ENCODE measurements at regions not wholly inside any gene's neighbourhood (a gene's known extent, or its start where the extent isn't known, plus 50 kb on each side); places are given as distances from the start of the nearest gene placed in this dataset.
A peak's percentile ranks its signal among the peaks of the same experiment; 100 is the strongest.

GRCh38 chr12:131606218-131606901, 104.5 kb upstream of the SFSWAP start:
- H3K4me1 Mint-ChIP-seq (ENCODE audit: low read depth) = no peaks in the 10 kb centered on the region
- TF ChIP-seq CTCF (IDR thresholded peaks at IDR 0.05; ENCODE audit: unreplicated experiment) = no peak
- H3K27ac Mint-ChIP-seq = no peak overlapping the region
- H3K36me3 Mint-ChIP-seq (ENCODE audit: insufficient read depth) = no peaks in the 10 kb centered on the region
- DNase-seq (ENCODE audit: low spot score, unreplicated experiment) = no peak
- no peaks in the 10 kb centered on the region for H3K9me3 Mint-ChIP-seq (ENCODE audit: low read depth)
- peaks cover 25% of the 10 kb centered on the region for H3K27me3 Mint-ChIP-seq
- H3K4me3 Mint-ChIP-seq (ENCODE audit: low read depth) = no peak overlapping the region

- H3K27me3 Mint-ChIP-seq = peaks cover 22% of the 10 kb centered on the region
- H3K9me3 Mint-ChIP-seq (ENCODE audit: low read depth) = no peaks in the 10 kb centered on the region
- TF ChIP-seq CTCF (IDR thresholded peaks at IDR 0.05; ENCODE audit: unreplicated experiment) = no peak
- no peak for DNase-seq (ENCODE audit: low spot score, unreplicated experiment)
- H3K4me1 Mint-ChIP-seq (ENCODE audit: low read depth) = no peaks in the 10 kb centered on the region
- no peaks in the 10 kb centered on the region for H3K36me3 Mint-ChIP-seq (ENCODE audit: insufficient read depth)
- no peak overlapping the region for H3K4me3 Mint-ChIP-seq (ENCODE audit: low read depth)
- no peak overlapping the region for H3K27ac Mint-ChIP-seq
Measured at GRCh38 chr12:131607658-131608447, 103.0 kb upstream of the SFSWAP start.

GRCh38 chr12:131608740-131609690, 101.9 kb upstream of the SFSWAP start:
- H3K36me3 Mint-ChIP-seq (ENCODE audit: insufficient read depth) = no peaks in the 10 kb centered on the region
- DNase-seq (ENCODE audit: low spot score, unreplicated experiment) = peak; percentile 52
- H3K27me3 Mint-ChIP-seq = peaks cover 21% of the 10 kb centered on the region
- H3K27ac Mint-ChIP-seq = no peak overlapping the region
- H3K4me1 Mint-ChIP-seq (ENCODE audit: low read depth) = no peaks in the 10 kb centered on the region
- peak; percentile 81 for TF ChIP-seq CTCF (IDR thresholded peaks at IDR 0.05; ENCODE audit: unreplicated experiment)
- H3K9me3 Mint-ChIP-seq (ENCODE audit: low read depth) = no peaks in the 10 kb centered on the region
- H3K4me3 Mint-ChIP-seq (ENCODE audit: low read depth) = no peak overlapping the region

GRCh38 chr12:131609762-131610161, 101.1 kb upstream of the SFSWAP start:
- Mint-ChIP-seq H3K27me3 (peaks cover 17% of the 10 kb centered on the region), H3K4me3 (ENCODE audit: low read depth) (no peak overlapping the region), H3K9me3 (ENCODE audit: low read depth) (no peaks in the 10 kb centered on the region), H3K4me1 (ENCODE audit: low read depth) (no peaks in the 10 kb centered on the region), H3K27ac (no peak overlapping the region), H3K36me3 (ENCODE audit: insufficient read depth) (no peaks in the 10 kb centered on the region)
- TF ChIP-seq CTCF (IDR thresholded peaks at IDR 0.05; ENCODE audit: unreplicated experiment) = no peak
- no peak for DNase-seq (ENCODE audit: low spot score, unreplicated experiment)

- Mint-ChIP-seq H3K4me3 (ENCODE audit: low read depth) (no peak overlapping the region), H3K4me1 (ENCODE audit: low read depth) (no peaks in the 10 kb centered on the region), H3K27ac (no peak overlapping the region), H3K36me3 (ENCODE audit: insufficient read depth) (no peaks in the 10 kb centered on the region), H3K27me3 (peaks cover 20% of the 10 kb centered on the region), H3K9me3 (ENCODE audit: low read depth) (no peaks in the 10 kb centered on the region)
- DNase-seq (ENCODE audit: low spot score, unreplicated experiment) = no peak
- TF ChIP-seq CTCF (IDR thresholded peaks at IDR 0.05; ENCODE audit: unreplicated experiment) = no peak
Measured at GRCh38 chr12:131610181-131610580, 100.7 kb upstream of the SFSWAP start.
